Subcutaneous abdominal adipose tissue (tissue), 5 donors: ENCODE measurements at regions not wholly inside any gene's neighbourhood (a gene's known extent, or its start where the extent isn't known, plus 50 kb on each side); places are given as distances from the start of the nearest gene placed in this dataset.

ENCODE experiments used
- H3K27ac ChIP-seq: one replicate; pipeline ENCODE4 v1.7.0; 2013; ENCODE audit warnings: low read depth, mild to moderate bottlenecking, inconsistent platforms, low read length, moderate library complexity
- H3K27me3 ChIP-seq, 5 donors: one replicate each; pipeline ENCODE4 v1.7.0; 2013; ENCODE audit warnings: low read length in 5 of 5, inconsistent platforms in 1 of 5; ENCODE audit not compliant: control insufficient read depth in 5 of 5, insufficient read depth in 4 of 5
- H3K36me3 ChIP-seq, 5 donors: one replicate each; pipeline ENCODE4 v1.7.0; 2013; ENCODE audit warnings: low read length in 5 of 5; ENCODE audit not compliant: control insufficient read depth in 5 of 5, insufficient read depth in 5 of 5
- H3K4me1 ChIP-seq, 5 donors: one replicate each; pipeline ENCODE4 v1.7.0; 2013; ENCODE audit warnings: low read length in 5 of 5, mild to moderate bottlenecking in 3 of 5, moderate library complexity in 1 of 5; ENCODE audit not compliant: control insufficient read depth in 5 of 5, insufficient read depth in 5 of 5
- H3K4me3 ChIP-seq, 5 donors: one replicate each; pipeline ENCODE4 v1.7.0; 2013; ENCODE audit warnings: low read length in 5 of 5, low read depth in 1 of 5
- H3K9ac ChIP-seq, 5 donors: one replicate each; pipeline ENCODE4 v1.7.0; 2013; ENCODE audit warnings: low read length in 5 of 5, mild to moderate bottlenecking in 4 of 5, moderate library complexity in 3 of 5
- H3K9me3 ChIP-seq, 5 donors: one replicate each; pipeline ENCODE4 v1.7.0; 2013; ENCODE audit warnings: low read length in 5 of 5; ENCODE audit not compliant: control insufficient read depth in 5 of 5
- donor health status: healthy.
- donor health status: healthy.
- donor health status: healthy.
- donor health status: healthy.
- donor health status: healthy.

DNA sequence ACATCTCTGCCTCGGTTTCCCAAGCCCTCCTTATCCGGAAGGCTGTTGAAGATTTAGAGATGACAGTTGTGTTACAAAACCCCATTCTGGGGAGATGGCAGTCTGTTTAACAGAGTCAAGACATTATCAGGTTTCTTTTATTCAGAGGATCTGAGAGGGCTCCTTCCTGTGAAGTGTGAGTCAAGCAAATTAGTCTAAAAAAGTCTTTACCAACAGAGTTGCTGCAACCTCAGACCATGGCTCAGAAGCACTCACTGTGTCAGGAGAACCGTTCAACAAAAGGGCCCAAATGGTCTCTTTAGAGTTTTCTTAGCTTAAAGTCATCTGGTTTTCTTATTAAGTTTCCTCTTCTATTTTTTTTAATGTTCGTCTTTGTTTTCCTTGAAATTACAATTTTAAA is 717.8 kb downstream of the EPM2A start:
- Histone ChIP-seq H3K27ac (no peak overlapping the region), H3K4me1 (no peaks in the 10 kb centered on the region)

GRCh38 chr6:145018027-145018426 is 717.3 kb downstream of the EPM2A start:
- H3K4me3 ChIP-seq: no peak overlapping the region
- H3K9ac ChIP-seq: no peak overlapping the region
- no peaks in the 10 kb centered on the region for H3K36me3 ChIP-seq
- H3K27me3 ChIP-seq: no peaks in the 10 kb centered on the region
- no peaks in the 10 kb centered on the region for H3K9me3 ChIP-seq
- H3K4me1 ChIP-seq: no peaks in the 10 kb centered on the region
- H3K27ac ChIP-seq: no peak overlapping the region

More for the DNA sequence above, 717.8 kb downstream of the EPM2A start:
- Histone ChIP-seq H3K9me3 (no peaks in the 10 kb centered on the region), H3K4me3 (no peak overlapping the region), H3K9ac (no peak overlapping the region), H3K36me3 (no peaks in the 10 kb centered on the region), H3K27me3 (no peaks in the 10 kb centered on the region)

DNA sequence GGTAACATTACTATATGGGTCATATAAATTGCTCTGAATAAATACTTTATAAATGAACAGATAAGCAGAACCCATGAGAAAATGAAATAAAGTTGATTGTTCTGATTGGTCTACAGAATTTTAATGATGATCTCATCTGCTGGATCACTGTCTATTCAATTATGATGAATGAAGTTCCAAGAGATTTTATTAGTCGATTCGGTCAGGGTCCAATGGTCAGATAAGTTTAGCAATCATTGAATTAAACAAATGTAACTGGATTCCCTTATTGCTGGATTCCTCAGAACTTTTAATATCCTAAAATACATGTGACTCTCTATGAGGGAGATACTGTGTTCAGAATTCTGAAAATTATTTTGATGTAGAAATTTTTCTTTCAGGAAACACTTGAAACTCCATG is 715.2 kb downstream of the EPM2A start:
- Histone ChIP-seq H3K4me3 (no peak overlapping the region), H3K9me3 (no peaks in the 10 kb centered on the region), H3K36me3 (no peaks in the 10 kb centered on the region), H3K27ac (no peak overlapping the region), H3K27me3 (no peaks in the 10 kb centered on the region), H3K9ac (no peak overlapping the region), H3K4me1 (no peaks in the 10 kb centered on the region)

GRCh38 chr6:145020543-145020942 is 714.8 kb downstream of the EPM2A start:
- no peaks in the 10 kb centered on the region for H3K36me3 ChIP-seq
- no peak overlapping the region for H3K9ac ChIP-seq
- H3K27ac ChIP-seq: no peak overlapping the region
- no peaks in the 10 kb centered on the region for H3K4me1 ChIP-seq
- no peaks in the 10 kb centered on the region for H3K9me3 ChIP-seq
- H3K4me3 ChIP-seq: no peak overlapping the region
- H3K27me3 ChIP-seq: no peaks in the 10 kb centered on the region

DNA sequence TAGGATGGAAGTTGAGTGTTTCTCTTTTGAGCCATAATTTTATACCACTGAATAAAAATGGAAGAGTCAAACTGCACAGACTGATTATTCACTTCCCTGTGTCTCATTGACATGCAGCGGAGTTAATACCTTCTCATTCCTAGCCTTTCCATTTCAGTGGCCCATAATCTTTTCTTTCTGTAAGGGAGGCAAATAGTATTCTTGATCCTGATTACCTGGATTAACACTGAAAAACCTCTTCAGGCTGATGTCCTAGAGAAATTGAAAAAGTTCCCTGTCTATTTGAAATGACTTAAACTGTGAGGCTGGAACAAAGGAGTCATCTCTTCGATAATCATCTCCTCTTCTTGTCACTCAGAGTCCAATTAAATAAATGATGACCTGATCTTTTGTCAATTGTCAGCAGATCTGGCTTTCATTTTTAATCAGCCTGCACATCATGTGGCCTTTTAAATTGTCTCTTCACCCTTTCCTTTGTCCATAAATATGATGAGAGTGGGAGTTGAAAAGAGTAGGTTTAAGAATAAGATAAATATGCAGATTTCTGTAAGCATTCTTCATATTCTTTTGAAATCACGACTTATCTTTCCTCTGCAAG is 713.0 kb downstream of the EPM2A start:
- Histone ChIP-seq H3K9ac (no peak overlapping the region), H3K9me3 (no peaks in the 10 kb centered on the region), H3K27me3 (no peaks in the 10 kb centered on the region), H3K4me1 (no peaks in the 10 kb centered on the region), H3K27ac (no peak overlapping the region), H3K4me3 (no peak overlapping the region), H3K36me3 (no peaks in the 10 kb centered on the region)

- no peak overlapping the region for H3K4me3 ChIP-seq
- H3K4me1 ChIP-seq: no peaks in the 10 kb centered on the region
- H3K9me3 ChIP-seq: no peaks in the 10 kb centered on the region
- H3K36me3 ChIP-seq: no peaks in the 10 kb centered on the region
- no peak overlapping the region for H3K27ac ChIP-seq
- H3K9ac ChIP-seq: no peak overlapping the region
- no peaks in the 10 kb centered on the region for H3K27me3 ChIP-seq
Measured at GRCh38 chr6:145023116-145023726, 712.1 kb downstream of the EPM2A start.

GRCh38 chr6:145025488-145025887 is 709.8 kb downstream of the EPM2A start:
- Histone ChIP-seq H3K9ac (no peak overlapping the region), H3K4me1 (no peaks in the 10 kb centered on the region), H3K9me3 (no peaks in the 10 kb centered on the region), H3K36me3 (no peaks in the 10 kb centered on the region), H3K27me3 (no peaks in the 10 kb centered on the region), H3K4me3 (no peak overlapping the region), H3K27ac (no peak overlapping the region)

GRCh38 chr6:145026267-145026679 is 709.0 kb downstream of the EPM2A start:
- H3K27me3 ChIP-seq: no peaks in the 10 kb centered on the region
- no peak overlapping the region for H3K9ac ChIP-seq
- H3K4me1 ChIP-seq: no peaks in the 10 kb centered on the region
- no peak overlapping the region for H3K27ac ChIP-seq
- no peak overlapping the region for H3K4me3 ChIP-seq
- no peaks in the 10 kb centered on the region for H3K9me3 ChIP-seq
- H3K36me3 ChIP-seq: no peaks in the 10 kb centered on the region

- no peaks in the 10 kb centered on the region for H3K9me3 ChIP-seq
- no peak overlapping the region for H3K27ac ChIP-seq
- H3K4me3 ChIP-seq: no peak overlapping the region
- no peaks in the 10 kb centered on the region for H3K27me3 ChIP-seq
- no peak overlapping the region for H3K9ac ChIP-seq
- no peaks in the 10 kb centered on the region for H3K36me3 ChIP-seq
- H3K4me1 ChIP-seq: no peaks in the 10 kb centered on the region
Measured at GRCh38 chr6:145028144-145028818, 707.0 kb downstream of the EPM2A start.

GRCh38 chr6:145031001-145031400 is 704.3 kb downstream of the EPM2A start:
- Histone ChIP-seq H3K9ac (no peak overlapping the region), H3K9me3 (no peaks in the 10 kb centered on the region), H3K4me3 (no peak overlapping the region), H3K4me1 (no peaks in the 10 kb centered on the region), H3K27ac (no peak overlapping the region), H3K27me3 (no peaks in the 10 kb centered on the region), H3K36me3 (no peaks in the 10 kb centered on the region)
